HG03460 (cell line): ENCODE measurements at regions not wholly inside any gene's neighbourhood (a gene's known extent, or its start where the extent isn't known, plus 50 kb on each side); places are given as distances from the start of the nearest gene placed in this dataset.
"Not testable (repeated sequence)": the region's sequence is repeated elsewhere in the genome, so short reads cannot be mapped to it uniquely, and the experiment has no call there.

Experiments used
- ATAC-seq: cut with Tn5 transposase; IDR thresholded peaks from one replicate; pipeline ENCODE4 v1.9.1; 2021; ENCODE audit not compliant: unreplicated experiment

DNA sequence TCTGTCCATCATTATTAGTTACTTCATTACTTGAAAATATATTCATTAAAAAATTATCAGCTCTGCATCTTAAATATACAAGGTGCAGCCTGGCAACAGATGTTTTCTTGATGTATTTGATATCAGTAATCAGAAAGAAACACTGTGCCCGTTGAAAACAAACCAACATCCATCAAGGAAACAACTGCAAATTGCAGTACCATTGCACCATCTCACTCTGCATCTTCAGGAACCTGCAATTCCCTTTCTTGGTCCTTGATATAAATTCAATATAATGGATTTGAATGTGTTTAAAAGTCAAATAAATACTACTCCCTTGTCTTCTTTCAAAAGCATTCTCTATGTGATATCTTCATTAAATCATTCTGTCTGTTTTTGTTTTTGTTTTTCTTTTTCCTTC lies 1131.2 kb downstream of the FAM181B start:
- ATAC-seq = no peak

DNA sequence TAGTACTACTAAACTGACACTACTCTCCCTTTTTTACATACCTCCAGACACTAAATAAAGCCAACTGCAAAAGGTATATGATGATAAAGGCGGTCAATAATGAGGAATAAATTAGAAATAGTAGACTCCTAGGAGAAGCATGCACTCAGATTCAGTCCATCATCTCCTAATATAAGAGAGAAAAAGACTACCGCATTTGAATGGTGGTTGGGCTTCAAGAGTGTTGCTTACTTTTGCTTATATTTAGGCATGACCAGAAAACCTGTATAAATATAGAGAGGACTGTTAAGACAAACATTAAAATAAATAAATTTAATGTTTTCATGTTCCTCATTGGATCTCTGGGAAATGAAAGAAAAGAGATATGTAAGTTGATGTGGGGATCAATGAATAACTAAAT lies 1137.0 kb downstream of the FAM181B start:
- ATAC-seq = no peak

DNA sequence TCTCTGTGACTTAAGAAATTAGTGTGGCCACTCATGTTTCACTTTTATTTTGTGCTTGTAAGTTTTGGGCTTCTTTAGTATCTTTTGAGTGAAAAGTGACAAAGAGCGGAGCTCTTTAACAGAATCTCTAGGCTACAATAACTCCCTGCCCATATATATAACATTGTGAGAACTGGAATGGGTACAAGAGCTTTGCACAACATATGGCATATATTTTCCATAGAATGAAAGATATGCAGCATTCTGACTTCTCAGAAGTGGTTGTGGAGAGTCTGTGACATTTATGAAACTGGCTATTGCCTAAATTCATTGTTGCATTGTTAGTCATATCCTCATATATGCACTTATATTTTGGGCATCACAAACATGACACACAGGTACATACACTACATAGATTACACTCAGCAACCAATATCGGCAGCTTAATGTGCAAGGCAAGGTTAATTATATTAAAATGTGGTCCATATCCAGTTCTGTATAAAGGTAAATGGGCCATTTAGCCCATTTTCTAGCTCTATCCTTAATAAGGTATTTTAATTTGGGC lies 1148.2 kb downstream of the FAM181B start:
- no peak for ATAC-seq

DNA sequence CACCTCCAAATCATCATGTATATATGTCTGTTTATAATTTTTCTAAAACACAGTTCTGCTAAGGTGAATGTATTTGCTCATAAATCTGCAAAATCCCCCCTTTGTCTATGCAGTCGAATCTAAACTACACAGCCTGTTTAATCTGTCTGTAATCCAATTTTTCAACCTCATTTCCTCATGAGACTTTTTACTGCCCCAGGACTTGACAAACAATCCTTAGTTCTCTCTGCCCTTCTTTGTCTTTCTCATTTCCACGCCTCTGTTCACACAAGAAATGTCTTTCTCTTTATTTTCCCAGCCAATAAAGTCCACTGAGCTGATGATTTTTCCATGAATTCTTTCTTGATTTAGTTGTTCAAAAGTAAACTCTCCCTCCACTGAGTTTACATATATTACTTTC lies 1154.3 kb downstream of the FAM181B start:
- no peak for ATAC-seq

DNA sequence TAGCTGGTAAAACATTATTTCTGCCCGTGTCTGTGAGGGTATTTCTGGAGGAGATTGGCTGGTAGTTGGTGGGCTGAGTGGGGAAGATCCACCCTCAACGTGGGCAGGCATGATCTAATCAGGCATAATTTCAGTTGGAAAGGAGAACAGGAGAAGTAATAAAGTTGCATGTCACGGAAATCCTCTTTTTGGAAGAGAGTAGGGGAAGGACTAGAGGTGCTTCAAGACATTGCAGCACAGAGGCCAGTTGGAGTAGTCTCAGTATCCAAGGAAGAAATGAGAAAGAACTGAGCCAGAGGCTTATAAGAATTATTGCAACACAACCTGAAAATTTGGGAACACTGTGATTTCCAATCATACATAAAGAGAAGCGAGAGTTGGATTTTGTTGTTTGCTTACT lies 1155.1 kb downstream of the FAM181B start:
- ATAC-seq = no peak

DNA sequence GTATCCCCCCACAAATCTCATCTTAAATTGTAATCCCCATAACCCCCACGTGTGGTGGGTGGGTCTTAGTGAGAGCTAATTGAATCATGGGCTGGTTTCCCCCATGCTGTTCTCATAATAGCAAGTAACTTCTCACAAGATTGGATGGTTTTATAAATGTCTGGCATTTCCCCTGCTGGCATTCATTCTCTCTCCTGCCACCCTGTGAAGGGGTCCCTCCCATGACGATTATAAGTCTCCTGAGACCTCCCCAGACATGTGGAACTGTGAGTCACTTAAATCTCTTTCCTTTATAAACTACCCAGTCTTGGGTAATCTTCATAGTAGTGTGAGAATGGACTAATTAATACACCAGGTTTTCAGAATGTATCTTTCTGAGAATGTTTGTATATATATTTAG lies 1159.4 kb downstream of the FAM181B start:
- ATAC-seq = no peak

DNA sequence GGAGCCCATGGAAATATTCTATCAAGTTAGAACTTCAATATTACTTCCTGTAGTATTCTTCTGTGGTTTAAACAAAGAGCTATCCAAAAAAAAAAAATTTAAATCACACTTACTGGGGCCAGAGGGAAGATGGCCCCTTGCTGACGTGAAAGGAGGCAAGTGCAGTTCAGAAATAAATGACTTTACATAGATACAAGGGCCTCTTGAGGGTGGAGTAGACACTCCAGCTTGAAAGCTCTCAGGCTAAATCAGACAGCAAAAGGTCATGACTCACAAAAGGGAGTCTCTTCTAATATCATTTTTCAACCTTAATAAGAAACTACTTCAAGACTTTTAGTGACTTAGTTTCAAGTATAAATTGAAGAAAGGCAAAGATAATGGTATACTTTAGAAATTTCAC lies 1160.3 kb downstream of the FAM181B start:
- no peak for ATAC-seq

DNA sequence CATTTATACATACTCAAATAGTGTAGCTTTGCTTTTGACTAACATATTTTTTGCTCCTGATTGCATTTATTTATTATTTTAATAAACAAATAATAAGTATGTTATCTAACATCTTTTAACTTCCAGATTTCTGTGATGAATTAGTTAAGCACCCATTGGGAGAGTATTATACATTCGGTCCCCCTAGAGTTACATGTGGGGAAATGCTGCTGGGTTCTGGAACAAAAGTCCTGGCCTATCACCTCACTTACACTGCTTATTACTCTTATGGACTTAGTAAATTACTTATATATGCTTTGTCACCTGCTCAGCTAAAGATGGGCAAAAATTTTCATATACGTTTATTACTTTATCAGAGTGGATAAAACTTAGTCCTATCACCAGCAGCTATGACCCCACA lies 1163.0 kb downstream of the FAM181B start:
- ATAC-seq = no peak

DNA sequence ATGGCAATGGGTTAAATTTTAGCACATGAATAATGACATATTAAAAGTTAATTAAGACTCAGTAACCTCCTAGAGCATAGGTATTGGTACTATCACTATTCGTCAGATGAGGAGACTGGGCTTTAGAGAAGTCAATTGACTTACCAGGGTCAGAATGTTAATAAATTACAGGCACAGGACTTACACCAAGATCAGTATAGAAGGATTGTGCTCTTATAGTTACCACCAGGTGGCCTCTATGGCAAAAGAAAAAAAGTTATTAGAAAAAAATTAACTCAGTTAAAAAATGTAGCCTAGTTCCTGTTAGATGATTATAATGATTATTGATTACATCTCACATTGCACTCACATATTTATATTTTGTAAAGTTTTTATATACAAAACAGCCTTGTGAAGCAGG lies 1163.7 kb downstream of the FAM181B start:
- no peak for ATAC-seq

DNA sequence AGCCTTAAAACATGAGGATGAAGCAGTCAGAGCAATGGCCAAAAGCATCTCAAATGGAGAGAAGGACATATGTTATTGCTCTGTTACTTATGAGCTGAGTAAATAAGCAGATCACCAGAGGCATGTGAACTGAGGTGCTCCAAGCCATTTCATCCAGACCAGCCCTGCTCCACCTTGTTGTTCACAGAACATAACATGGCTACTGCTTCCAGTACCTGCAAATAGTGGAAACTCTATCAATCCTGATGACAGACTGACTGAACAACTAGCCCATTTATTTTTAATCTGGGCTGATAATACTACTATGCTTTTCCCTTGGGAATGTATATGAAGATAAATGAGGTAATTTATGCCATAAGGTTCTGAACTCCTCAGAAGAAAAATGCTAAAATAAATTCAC lies 1164.7 kb downstream of the FAM181B start:
- no peak for ATAC-seq

DNA sequence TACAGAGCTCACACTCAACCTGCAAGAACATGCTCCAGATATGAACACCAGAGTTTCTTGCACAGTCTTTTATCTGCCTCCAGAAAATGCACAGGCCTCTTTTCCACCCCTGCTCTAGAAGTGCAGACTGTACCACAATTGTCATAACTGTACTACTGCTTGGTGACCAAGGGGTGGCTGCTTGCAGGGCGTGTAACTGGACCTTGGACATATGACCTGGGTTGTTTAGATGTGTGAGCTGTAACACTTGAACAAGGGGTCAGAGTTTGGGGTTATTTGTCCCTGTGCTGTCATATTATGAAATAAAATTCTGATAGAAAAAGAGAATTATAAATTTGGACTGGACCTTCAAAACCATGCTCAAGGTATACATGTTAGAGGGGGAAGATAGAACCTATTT lies 1185.5 kb downstream of the FAM181B start:
- ATAC-seq = no peak

DNA sequence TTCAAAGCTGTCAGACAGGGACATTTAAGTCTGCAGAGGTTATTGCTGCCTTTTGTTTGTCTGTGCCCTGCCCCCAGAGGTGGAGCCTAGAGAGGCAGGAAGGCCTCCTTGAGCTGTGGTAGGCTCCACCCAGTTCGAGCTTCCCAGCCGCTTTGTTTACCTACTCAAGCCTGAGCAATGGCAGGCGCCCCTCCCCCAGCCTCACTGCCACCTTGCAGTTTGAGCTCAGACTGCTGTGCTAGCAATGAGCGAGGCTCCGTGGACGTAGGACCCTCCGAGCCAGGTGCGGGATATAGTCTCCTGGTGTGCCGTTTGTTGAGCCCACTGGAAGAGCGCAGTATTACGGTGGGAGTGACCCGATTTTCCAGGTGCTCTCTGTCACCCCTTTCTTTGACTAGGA lies 1193.9 kb downstream of the FAM181B start:
- ATAC-seq = not testable (repeated sequence)

DNA sequence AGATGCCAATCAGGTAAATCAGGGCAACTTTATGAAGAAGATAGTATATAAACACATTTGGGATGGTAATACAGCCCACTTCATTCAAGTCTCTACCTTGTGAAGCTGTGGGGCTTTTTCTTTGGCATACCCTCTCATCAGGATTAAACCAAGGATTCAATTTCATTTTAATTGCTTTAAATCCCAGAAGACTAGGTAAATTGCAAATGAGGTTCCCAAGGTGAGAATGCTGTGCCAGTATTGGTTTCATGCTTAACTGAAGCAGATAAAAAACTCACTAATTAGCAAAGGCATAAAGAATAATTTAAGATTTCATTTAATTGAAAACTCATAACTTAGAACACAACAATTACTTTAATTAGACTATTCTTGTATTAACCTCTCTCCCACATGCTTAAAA lies 1218.1 kb downstream of the FAM181B start:
- no peak for ATAC-seq

DNA sequence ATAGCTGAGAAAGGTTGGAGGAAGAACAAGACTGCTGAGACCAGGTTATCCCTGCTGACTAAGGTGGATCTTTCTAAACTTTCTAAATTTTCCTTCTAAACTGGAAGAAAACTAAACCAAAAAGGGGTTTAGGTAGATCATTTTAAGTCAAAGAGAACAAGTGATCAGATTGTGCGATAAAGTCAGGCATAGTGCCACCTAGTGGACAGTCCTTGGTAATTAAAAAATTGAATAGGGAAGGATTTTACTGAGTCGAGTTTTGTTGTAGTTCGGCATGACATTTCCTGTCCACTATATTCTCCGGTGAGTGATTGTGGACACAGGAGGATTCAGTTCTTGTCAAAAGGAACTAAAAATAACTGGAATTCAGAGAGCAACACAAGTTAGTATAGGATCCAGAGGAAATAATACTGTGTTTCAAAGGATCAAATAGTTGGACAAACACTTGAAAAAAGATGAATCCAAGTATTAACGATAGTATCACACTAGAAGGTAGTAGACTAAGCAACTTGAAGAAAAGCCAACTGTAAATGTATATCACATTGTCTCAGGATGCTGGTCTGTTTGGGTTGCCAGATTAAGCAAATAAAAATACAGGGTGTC lies 1236.4 kb downstream of the FAM181B start:
- ATAC-seq = peak; percentile 67

DNA sequence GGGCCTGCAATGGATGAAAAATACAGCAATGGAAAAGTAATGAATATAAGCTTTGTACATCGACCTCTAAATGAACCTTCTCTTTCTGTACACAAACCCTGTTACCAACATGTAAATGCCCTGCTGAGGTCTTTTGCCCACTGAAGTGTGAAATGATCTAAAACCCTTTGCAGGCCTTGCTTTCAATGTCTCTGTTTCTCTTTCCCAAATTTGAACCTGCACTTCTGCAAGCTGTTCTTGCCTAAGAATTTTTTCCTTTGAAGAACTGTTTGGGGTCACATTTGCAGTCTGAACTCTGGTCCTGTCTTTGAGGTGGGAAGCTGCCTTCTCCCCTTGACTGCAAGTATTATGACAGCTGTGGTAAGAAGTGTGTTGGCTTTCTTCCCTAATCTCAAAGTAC lies 1237.1 kb downstream of the FAM181B start:
- ATAC-seq = no peak

DNA sequence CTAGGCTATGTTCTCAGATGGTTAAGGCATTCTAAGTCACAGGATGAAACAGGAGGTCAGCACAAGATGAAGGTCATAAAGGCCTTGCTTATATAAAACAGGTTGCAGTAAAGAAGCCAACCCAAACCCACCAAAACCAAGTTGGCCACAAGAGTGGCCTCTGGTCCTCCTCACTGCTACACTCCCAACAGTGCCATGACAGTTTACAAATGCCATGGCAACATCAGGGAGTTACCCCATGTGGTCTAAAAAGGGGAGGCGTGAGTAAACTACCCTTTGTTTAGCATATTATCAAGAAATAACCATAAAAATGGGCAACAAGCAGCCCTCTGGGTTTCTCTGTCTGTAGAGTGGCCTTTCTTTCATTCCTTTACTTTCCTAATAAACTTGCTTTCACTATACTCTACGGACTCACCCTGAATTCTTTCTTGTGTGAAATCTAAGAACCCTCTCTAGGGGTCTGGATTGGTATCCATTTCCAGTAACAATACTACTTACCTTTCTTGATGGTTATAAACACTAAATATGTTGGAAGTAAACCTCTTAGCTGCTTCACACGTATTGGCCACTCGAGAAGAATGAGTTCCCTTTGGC lies 1237.9 kb downstream of the FAM181B start:
- no peak for ATAC-seq

DNA sequence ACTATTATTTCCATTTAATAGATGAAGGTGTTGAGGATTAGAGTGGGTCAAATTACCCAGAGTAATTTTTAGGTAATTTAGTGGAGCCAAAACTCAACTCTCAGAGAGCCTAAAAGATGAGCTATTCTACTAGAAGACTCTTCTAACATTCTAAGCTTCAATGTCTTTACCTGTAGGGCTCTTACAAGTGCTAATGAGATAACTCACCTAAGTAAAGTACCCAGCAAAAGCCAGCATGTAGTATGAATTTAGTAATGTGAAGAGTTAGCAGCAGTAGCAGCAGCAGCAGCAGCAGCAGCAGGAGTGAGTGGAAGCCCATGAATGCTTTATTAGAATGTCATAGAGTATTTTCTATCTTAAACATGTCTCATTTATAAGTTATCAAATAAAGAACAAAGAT lies 1239.2 kb downstream of the FAM181B start:
- no peak for ATAC-seq

DNA sequence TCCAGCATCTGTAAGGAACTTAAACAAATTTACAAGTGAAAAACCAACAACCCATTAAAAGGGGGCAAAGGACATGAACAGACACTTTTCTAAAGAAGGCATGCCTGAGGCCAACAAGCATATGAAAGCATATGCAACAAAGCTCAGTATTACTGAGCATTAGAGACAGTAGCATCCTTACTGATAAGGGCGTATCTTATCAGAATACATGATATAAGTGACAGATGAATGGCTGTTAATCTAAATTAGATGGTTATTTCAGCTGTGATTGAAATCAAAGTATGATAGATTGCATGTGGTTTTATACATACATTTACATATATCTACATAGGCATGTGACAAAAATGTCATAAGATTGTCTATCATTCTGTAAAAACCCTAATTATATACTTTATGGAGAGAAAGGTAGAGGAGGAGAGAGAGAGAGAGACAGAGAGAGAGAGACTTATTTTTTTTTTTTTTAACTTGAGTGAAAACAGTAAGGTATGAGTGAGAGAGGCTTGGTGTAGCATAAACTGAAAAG lies 1240.7 kb downstream of the FAM181B start:
- no peak for ATAC-seq

DNA sequence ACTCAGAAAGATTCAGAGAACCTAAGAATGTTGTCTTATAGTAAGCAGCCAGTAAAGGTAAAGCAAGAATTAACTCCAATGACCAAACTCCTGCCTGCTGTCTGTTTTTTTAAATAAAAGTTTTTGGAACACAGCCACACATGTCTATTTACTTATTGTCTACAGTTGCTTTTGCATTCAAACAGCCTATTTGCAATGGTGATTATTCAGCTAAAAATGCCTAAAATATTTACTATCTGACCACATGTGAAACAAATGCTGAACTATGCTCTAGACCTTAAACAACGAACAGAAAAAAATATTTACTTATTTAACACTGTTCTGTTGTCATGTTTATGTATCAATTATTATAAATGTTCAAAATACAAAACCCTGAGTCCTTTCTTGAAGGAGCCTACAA lies 1246.6 kb downstream of the FAM181B start:
- ATAC-seq = no peak

DNA sequence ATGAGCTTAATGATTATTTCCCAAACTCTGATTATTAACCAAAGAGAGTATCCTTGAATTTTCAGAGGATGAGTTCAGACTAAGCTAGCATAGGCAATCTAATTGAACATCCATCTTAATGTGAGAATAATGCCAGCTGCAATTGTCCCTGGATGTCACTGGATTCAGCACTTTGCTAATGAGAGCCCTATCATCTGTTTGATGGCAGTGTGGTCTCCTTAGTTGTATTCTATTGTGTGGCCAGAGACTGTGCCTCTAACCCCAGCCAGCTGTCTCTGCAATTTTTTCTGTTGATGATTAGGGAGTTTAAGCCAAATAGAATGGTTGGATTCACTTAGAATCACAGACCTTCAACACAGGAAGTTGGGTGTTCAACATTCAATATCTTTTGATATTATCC lies 1249.5 kb downstream of the FAM181B start:
- no peak for ATAC-seq

DNA sequence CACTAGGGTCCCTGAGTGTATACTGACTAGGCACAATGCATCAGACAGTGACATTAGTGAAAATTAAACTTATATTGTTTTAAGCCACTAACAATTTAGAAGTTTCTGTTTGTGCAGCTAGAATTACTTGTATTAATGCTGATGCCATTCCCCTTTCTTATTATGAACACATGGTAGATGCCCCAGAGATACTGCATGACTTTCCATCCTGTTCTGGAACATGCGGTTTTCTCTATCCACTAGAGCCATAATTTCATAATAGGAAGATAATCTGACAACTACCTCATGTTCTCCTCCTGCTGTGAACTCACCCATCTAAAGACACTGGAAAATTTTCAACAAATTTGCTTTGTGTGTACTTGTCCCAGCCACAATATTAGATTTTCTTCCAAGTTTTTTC lies 1256.4 kb downstream of the FAM181B start:
- ATAC-seq = no peak

DNA sequence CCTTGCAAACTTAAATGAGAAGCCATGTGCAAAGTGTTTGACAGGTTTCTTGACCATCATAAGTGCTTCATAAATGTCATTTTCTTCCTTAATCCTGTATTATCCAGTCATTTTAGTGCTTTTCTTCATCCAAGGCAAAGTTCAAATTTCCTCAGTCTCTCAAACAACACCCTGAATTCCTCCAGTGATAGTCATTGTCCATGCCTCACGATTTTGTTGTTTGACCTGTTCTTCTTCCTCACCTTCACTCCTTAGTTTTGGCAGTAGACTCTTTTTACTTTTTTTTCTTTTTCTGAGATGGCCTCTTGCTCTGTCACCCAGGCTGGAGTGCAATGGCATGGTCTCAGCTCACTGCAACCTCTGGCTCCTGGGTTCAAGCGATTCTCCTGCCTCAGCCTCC lies 1257.3 kb downstream of the FAM181B start:
- no peak for ATAC-seq

DNA sequence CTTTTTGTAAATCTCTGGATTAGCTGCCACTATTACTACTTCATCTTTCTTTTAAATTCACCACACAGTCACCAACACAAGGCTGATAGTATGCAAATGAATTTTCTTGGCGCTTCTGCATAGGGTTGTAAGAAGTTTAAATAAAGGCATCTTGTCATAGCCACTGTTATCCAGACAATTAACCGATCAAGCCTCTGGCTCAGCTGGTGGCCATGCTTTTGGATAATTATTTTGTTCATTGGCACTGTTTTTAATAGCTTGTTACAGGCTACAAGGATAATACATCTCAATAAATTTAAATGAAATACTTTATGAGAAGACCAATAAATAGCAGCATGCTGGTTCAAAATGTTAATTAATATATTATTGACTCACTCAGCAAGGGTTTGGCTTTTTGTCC lies 1261.0 kb downstream of the FAM181B start:
- no peak for ATAC-seq
